Hematopoietic multipotent progenitor cell (in vitro differentiated cells): ENCODE measurements at regions not wholly inside any gene's neighbourhood (a gene's known extent, or its start where the extent isn't known, plus 50 kb on each side); places are given as distances from the start of the nearest gene placed in this dataset.

Experiments
- DNase-seq, 3 donors: peaks; one replicate each; pipeline ENCODE4 v3.0.0-alpha.2; 2011 to 2015; ENCODE audit warnings: low read depth in 2 of 3, low spot score in 2 of 3

DNA sequence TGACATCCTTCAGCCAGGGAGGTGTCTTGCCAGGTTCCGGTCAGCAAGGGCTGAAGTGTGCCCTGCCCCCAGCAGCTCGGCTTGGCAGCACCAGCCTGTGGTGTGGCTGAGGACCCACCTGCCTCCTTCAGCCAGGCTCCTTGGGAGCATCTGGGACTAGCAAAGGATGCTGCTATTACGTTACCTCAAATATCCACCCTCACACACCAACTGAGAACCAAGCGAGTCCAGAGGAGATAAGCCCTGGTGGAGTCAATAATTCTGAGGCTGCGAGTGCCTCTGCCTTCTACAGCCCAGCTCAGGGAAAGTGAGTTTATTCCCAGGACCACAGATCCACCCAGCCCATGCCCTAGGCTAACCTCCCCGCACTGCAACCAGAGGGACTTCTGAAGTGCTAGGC lies 57.1 kb upstream of the FSTL4 start:
- no peak for DNase-seq

DNA sequence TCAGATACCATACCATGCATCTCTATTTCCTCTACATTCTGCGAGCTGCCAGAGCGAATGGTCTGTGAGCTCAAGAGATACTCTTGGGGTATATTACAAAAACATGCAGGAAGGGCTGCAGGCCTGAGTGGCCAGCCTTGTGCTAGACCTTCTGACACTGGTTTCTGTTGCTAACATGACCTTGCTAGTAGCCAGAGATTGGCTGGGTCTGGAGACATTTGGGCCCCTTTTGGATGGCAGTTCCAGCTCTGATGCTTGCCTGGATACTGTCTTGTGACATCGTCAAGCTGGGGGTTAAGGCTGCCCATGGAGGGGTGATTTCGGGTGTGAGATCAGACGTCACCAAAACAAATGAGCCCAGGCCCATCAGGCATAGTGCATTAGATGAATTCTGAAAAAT lies 56.1 kb upstream of the FSTL4 start:
- DNase-seq: no peak

DNA sequence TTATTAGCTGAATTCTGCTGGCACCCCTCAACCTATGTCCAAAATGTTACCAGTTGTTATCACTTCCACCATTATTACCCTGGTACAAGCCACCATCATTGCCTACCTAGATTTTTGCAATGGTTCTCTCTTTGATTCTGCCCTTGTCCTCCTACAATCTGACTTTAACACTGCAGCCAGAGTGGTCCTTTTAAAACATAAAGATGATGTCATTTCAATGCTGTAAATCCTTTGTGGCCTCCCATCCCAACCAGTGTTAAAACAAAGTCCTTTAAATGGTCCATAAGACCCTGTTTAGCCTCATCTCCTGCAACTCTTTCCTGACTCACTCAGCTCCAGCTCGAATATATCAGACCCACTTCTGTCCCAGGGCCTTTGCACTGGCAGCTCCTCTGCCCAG lies 54.9 kb upstream of the FSTL4 start:
- DNase-seq: no peak

DNA sequence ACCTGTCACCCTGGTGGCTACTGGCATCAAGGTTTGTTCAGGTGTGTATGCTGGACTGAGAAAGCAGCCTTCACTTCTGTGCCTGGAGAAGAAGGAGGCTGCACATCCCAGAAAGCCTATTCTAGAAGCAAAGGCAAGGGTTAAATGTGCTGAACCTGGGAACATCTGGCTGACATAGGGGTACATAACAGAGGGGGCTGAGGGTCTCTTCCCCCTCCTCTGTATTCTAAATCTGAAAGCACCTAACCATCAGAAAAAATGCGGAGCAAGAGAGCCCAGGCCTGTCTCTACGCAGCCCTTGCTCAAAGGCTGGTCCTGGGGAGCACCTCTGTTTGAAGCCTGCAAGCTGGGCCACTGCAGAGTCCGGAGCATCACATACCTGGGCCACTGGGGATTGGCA lies 53.2 kb upstream of the FSTL4 start:
- DNase-seq: no peak

DNA sequence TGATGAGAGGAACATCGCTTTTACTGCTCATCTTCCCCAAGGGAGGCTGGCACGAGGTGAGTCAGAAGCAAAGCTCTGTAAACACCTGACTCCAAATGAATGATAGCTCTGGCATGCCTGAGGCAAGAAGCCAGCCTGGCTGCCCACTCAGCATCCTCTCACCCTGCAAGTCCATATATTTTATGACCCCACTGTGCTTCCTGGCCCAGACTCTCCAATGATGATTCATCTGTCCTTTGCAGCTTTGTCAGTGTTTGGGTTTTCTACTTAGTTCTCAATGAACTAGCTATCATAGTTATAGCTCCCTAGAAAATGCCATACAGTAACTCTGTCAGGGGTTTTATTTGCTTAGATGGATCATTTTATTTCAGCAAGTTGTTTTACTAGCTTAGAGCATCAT lies 52.1 kb upstream of the FSTL4 start:
- no peak for DNase-seq

DNA sequence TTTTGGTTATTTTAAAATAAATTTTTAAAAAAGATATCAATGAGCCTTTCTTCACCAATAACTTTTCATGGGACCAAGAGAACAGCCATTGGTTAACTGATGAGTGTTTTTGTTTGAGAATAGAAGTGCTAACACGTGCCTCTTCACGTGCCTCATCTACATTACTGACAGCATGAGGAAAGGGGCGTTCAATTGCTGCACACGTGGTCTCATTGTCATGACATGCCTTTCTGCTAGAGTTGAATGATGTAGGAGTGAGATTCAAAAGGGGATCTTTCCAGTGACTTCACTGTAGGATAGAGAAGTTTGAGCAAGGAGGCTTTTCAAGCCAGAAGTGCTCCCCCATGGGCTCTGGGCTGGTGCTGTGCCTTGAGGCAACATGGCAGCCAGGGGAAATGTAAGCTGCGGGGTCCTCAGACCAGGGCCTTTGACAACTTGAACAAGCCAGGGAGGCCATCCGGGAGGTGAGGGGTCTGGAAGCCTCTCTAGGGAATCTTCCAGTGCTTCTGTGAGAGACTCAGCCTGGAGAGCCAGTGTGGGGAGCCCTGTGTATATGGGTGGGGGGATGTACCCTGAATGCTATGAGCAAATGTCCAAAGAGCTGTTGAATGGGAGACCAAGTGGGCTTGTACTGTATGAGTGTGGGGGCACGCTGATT lies 51.2 kb upstream of the FSTL4 start:
- no peak for DNase-seq

DNA sequence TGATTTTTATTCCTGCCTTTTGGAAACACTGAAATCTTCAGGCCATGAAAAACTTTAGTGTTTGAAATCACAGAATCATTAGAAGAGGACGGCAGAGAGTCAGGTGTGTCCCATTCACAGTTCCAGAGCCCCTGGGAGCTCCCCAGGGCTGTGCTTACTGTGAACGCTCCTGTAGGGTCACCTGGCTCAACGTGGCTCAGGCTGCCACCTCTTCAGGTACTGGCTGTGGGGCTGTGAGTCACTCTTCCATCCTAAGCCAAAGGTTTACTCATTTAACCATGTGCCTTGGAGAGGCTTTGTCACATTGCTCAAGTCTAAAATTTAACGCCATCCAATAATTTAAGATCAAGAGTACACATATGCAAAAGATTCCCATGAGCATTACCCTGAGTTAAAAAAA lies 50.2 kb upstream of the FSTL4 start:
- DNase-seq: no peak
